HEK293 (cell line): ENCODE measurements at regions not wholly inside any gene's neighbourhood (a gene's known extent, or its start where the extent isn't known, plus 50 kb on each side); places are given as distances from the start of the nearest gene placed in this dataset.

Experiments used
- BCL11A ChIP-seq: fragments of 450-650 bp; formaldehyde crosslinking; IDR thresholded peaks from 2 replicates; pipeline ENCODE4 v1.5.1; 2016; ENCODE audit warnings: low read depth, missing biosample characterization, missing genetic modification characterization
- CTCF ChIP-seq: fragments of 450-650 bp; formaldehyde crosslinking; IDR thresholded peaks from 2 replicates; pipeline ENCODE4 v1.5.1; 2016; ENCODE audit warnings: missing biosample characterization, missing genetic modification characterization
- PBX3 ChIP-seq: sonication (generic); formaldehyde crosslinking; IDR thresholded peaks from 2 replicates; pipeline ENCODE4 v1.8.1; 2022; ENCODE audit warnings: mild to moderate bottlenecking, moderate library complexity, missing genetic modification reagents
- REST ChIP-seq: fragments of 450-650 bp; formaldehyde crosslinking; IDR thresholded peaks from 2 replicates; pipeline ENCODE4 v1.5.1; 2016; ENCODE audit warnings: missing biosample characterization, missing genetic modification characterization

- TF ChIP-seq REST (tag by site-specific recombination) (no peak), CTCF (no peak), BCL11A (tag by site-specific recombination) (no peak), PBX3 (CRISPR knock-in tag) (no peak)
Observed at GRCh38 chr10:10782603-10783002, 235.1 kb upstream of the CELF2 start.
